Transverse colon (tissue), 4 donors: ENCODE measurements at regions not wholly inside any gene's neighbourhood (a gene's known extent, or its start where the extent isn't known, plus 50 kb on each side); places are given as distances from the start of the nearest gene placed in this dataset.

Source experiments
- CTCF ChIP-seq, 5 experiments: fragments of 200-600 bp in 3 of 5; fragments of 450-650 bp in 2 of 5; sonication (generic) in 3 of 5; IDR thresholded peaks; 1 replicate in 2 of 5; 2 replicates in 3 of 5; pipeline ENCODE4 v1.5.1; 2016 to 2017; ENCODE audit warnings: antibody characterized with exemption in 5 of 5, inconsistent platforms in 3 of 5, mild to moderate bottlenecking in 2 of 5, moderate library complexity in 1 of 5
- EP300 ChIP-seq: sonication (generic); formaldehyde crosslinking; IDR thresholded peaks from one replicate; pipeline ENCODE4 v1.6.1; 2017; ENCODE audit warnings: antibody characterized with exemption, low read depth
- POLR2A ChIP-seq: fragments of 450-650 bp; IDR thresholded peaks from one replicate; pipeline ENCODE4 v1.6.1; 2016; ENCODE audit warnings: antibody characterized with exemption, mild to moderate bottlenecking, moderate library complexity
- POLR2AphosphoS5 ChIP-seq, 3 donors: sonication (generic); formaldehyde crosslinking; IDR thresholded peaks; one replicate each; pipeline ENCODE4 v1.6.1; 2016; ENCODE audit warnings: antibody characterized with exemption in 3 of 3

- TF ChIP-seq POLR2AphosphoS5 (IDR thresholded peaks at IDR 0.05) (no peak), EP300 (no peak), CTCF (IDR thresholded peaks at IDR 0.05) (no peak), POLR2A (no peak)
These were observed 161.4 kb downstream of the SPRY1 start for GRCh38 chr4:123557857-123558536.
